Lung microvascular endothelial cell (primary cell): ENCODE measurements at regions not wholly inside any gene's neighbourhood (a gene's known extent, or its start where the extent isn't known, plus 50 kb on each side); places are given as distances from the start of the nearest gene placed in this dataset.
"Not testable (repeated sequence)": the region's sequence is repeated elsewhere in the genome, so short reads cannot be mapped to it uniquely, and the experiment has no call there.

ENCODE experiments used
- DNase-seq, 2 donors: peaks; one replicate each; pipeline versions ENCODE4 v3.0.0 to v3.0.0-alpha.2; 2010; ENCODE audit warnings: low read depth in 2 of 2

GRCh38 chr6:168858926-168859325 is 394.7 kb downstream of the THBS2 start:
- DNase-seq: no peak

- DNase-seq: no peak
Observed at GRCh38 chr6:168856914-168857313, 396.7 kb downstream of the THBS2 start.

- DNase-seq: no peak
Observed at GRCh38 chr6:168852376-168852884, 401.2 kb downstream of the THBS2 start.

- DNase-seq: no peak
Observed at GRCh38 chr6:168851460-168852375, 401.9 kb downstream of the THBS2 start.

GRCh38 chr6:168850027-168850736 is 403.5 kb downstream of the THBS2 start:
- not testable (repeated sequence) for DNase-seq

- DNase-seq: no peak
Observed at GRCh38 chr6:168849459-168849858, 404.2 kb downstream of the THBS2 start.

GRCh38 chr6:168848797-168849196 is 404.8 kb downstream of the THBS2 start:
- no peak for DNase-seq

GRCh38 chr6:168844821-168845609 is 404.0 kb downstream of the SMOC2 start:
- no peak for DNase-seq

GRCh38 chr6:168842632-168843212 is 401.7 kb downstream of the SMOC2 start:
- DNase-seq: not testable (repeated sequence)

- DNase-seq: no peak
Observed at GRCh38 chr6:168841609-168842278, 400.8 kb downstream of the SMOC2 start.

GRCh38 chr6:168840932-168841331 is 399.9 kb downstream of the SMOC2 start:
- not testable (repeated sequence) for DNase-seq

- not testable (repeated sequence) for DNase-seq
Observed at GRCh38 chr6:168840299-168840698, 399.3 kb downstream of the SMOC2 start.

GRCh38 chr6:168838037-168838399 is 397.0 kb downstream of the SMOC2 start:
- no peak for DNase-seq

- DNase-seq: no peak
Observed at GRCh38 chr6:168837254-168838036, 396.5 kb downstream of the SMOC2 start.

- no peak for DNase-seq
Observed at GRCh38 chr6:168835991-168836390, 395.0 kb downstream of the SMOC2 start.

GRCh38 chr6:168834801-168835200 is 393.8 kb downstream of the SMOC2 start:
- no peak for DNase-seq

GRCh38 chr6:168834042-168834587 is 393.1 kb downstream of the SMOC2 start:
- DNase-seq: no peak

GRCh38 chr6:168828800-168829199 is 387.8 kb downstream of the SMOC2 start:
- DNase-seq: no peak

GRCh38 chr6:168828035-168828434 is 387.1 kb downstream of the SMOC2 start:
- DNase-seq: no peak

GRCh38 chr6:168827586-168827871 is 386.5 kb downstream of the SMOC2 start:
- no peak for DNase-seq
